ENCODE measurements at regions not wholly inside any gene's neighbourhood (a gene's known extent, or its start where the extent isn't known, plus 50 kb on each side); places are given as distances from the start of the nearest gene placed in this dataset.

DNA sequence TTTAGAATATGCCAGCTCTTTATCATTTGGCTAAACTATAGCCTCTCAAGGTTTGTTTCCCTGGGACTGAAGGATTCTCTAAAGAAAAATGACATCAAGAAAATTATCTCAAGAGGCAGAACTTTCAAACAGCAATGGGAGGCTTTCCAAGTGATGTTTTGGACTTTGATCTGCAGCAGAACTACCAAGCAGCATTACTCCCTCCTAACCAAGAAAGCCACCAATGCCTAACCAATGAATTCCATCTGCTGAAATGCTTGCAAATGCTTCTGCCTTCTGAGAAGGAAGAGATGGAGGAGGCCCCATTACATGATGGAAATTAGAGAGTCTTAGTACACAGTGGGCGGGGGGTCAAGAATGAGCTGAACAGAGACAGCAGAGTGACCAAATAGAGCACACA is 95.1 kb upstream of the SLC35G4 start:
- TF ChIP-seq POLR2A (IDR thresholded peaks at IDR 0.05): no peak
- TF ChIP-seq, protein P1, sequence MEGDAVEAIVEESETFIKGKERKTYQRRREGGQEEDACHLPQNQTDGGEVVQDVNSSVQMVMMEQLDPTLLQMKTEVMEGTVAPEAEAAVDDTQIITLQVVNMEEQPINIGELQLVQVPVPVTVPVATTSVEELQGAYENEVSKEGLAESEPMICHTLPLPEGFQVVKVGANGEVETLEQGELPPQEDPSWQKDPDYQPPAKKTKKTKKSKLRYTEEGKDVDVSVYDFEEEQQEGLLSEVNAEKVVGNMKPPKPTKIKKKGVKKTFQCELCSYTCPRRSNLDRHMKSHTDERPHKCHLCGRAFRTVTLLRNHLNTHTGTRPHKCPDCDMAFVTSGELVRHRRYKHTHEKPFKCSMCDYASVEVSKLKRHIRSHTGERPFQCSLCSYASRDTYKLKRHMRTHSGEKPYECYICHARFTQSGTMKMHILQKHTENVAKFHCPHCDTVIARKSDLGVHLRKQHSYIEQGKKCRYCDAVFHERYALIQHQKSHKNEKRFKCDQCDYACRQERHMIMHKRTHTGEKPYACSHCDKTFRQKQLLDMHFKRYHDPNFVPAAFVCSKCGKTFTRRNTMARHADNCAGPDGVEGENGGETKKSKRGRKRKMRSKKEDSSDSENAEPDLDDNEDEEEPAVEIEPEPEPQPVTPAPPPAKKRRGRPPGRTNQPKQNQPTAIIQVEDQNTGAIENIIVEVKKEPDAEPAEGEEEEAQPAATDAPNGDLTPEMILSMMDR (IDR thresholded peaks at IDR 0.05): no peak

All from right lobe of liver (tissue), 4 donors.